Hematopoietic multipotent progenitor cell treated with erythropoietin and hydrocortisone succinate and interleukin-3 and kit ligand, for 8 days (in vitro differentiated cells): ENCODE measurements at regions not wholly inside any gene's neighbourhood (a gene's known extent, or its start where the extent isn't known, plus 50 kb on each side); places are given as distances from the start of the nearest gene placed in this dataset.
"Not testable (repeated sequence)": the region's sequence is repeated elsewhere in the genome, so short reads cannot be mapped to it uniquely, and the experiment has no call there.

Experiments
- DNase-seq: peaks from one replicate; pipeline ENCODE4 v3.0.0-alpha.2; 2015

- not testable (repeated sequence) for DNase-seq
These were observed 347.7 kb upstream of the TMEFF2 start for GRCh38 chr2:192542148-192543066.

GRCh38 chr2:192539306-192539705 lies 344.6 kb upstream of the TMEFF2 start:
- DNase-seq = no peak

- no peak for DNase-seq
These were observed 342.3 kb upstream of the TMEFF2 start for GRCh38 chr2:192536922-192537624.

GRCh38 chr2:192535956-192536921 lies 341.5 kb upstream of the TMEFF2 start:
- DNase-seq = no peak

- DNase-seq = no peak
These were observed 339.3 kb upstream of the TMEFF2 start for GRCh38 chr2:192534072-192534471.

GRCh38 chr2:192524642-192525251 lies 330.0 kb upstream of the TMEFF2 start:
- not testable (repeated sequence) for DNase-seq

- DNase-seq = not testable (repeated sequence)
These were observed 329.5 kb upstream of the TMEFF2 start for GRCh38 chr2:192524214-192524613.

GRCh38 chr2:192515937-192516336 lies 321.2 kb upstream of the TMEFF2 start:
- no peak for DNase-seq

GRCh38 chr2:192513575-192513974 lies 318.8 kb upstream of the TMEFF2 start:
- no peak for DNase-seq

GRCh38 chr2:192507836-192508450 lies 313.2 kb upstream of the TMEFF2 start:
- not testable (repeated sequence) for DNase-seq

- no peak for DNase-seq
These were observed 305.9 kb upstream of the TMEFF2 start for GRCh38 chr2:192500550-192501200.

GRCh38 chr2:192499476-192499875 lies 304.7 kb upstream of the TMEFF2 start:
- DNase-seq = no peak

GRCh38 chr2:192498747-192499146 lies 304.0 kb upstream of the TMEFF2 start:
- no peak for DNase-seq

GRCh38 chr2:192488158-192488557 lies 293.4 kb upstream of the TMEFF2 start:
- DNase-seq = not testable (repeated sequence)

GRCh38 chr2:192487636-192488035 lies 292.9 kb upstream of the TMEFF2 start:
- no peak for DNase-seq

GRCh38 chr2:192484903-192485302 lies 290.2 kb upstream of the TMEFF2 start:
- no peak for DNase-seq

GRCh38 chr2:192480984-192481383 lies 286.3 kb upstream of the TMEFF2 start:
- no peak for DNase-seq

- no peak for DNase-seq
These were observed 278.6 kb upstream of the TMEFF2 start for GRCh38 chr2:192473331-192473730.

GRCh38 chr2:192471982-192472381 lies 277.2 kb upstream of the TMEFF2 start:
- DNase-seq = no peak

- no peak for DNase-seq
These were observed 274.9 kb upstream of the TMEFF2 start for GRCh38 chr2:192469612-192470011.

GRCh38 chr2:192467953-192468660 lies 273.4 kb upstream of the TMEFF2 start:
- no peak for DNase-seq
